ENCODE measurements at regions not wholly inside any gene's neighbourhood (a gene's known extent, or its start where the extent isn't known, plus 50 kb on each side); places are given as distances from the start of the nearest gene placed in this dataset.
"Not testable (repeated sequence)": the region's sequence is repeated elsewhere in the genome, so short reads cannot be mapped to it uniquely, and the experiment has no call there.

- whole genome bisulfite sequencing, 3 donors, result 58 to 70% (median 65%) methylated on average over 4 of the region's 4 CpGs
- no peaks in the 10 kb centered on the region for H3K36me3 ChIP-seq
- no peak for DNase-seq
- TF ChIP-seq EP300 (IDR thresholded peaks at IDR 0.05) (no peak), POLR2A (IDR thresholded peaks at IDR 0.05) (no peak), CTCF (IDR thresholded peaks at IDR 0.05) (no peak)
- H3K4me1 ChIP-seq (ENCODE audit: insufficient read depth), result no peaks in the 10 kb centered on the region
- no peaks in the 10 kb centered on the region for H3K27me3 ChIP-seq
- H3K4me3 ChIP-seq, result no peak overlapping the region
- H3K9me3 ChIP-seq, result no peaks in the 10 kb centered on the region
- intact Hi-C loops (cut with DNase I), result no loop called here
- no peak overlapping the region for H3K27ac ChIP-seq
These were observed 634.4 kb downstream of the GATA3 start for GRCh38 chr10:8688881-8689280.

- Histone ChIP-seq H3K4me1 (ENCODE audit: insufficient read depth) (no peaks in the 10 kb centered on the region), H3K27me3 (no peaks in the 10 kb centered on the region), H3K4me3 (no peak overlapping the region), H3K9me3 (no peaks in the 10 kb centered on the region), H3K36me3 (no peaks in the 10 kb centered on the region), H3K27ac (no peak overlapping the region)
- no peak for DNase-seq
- 47 to 59% (median 48%) methylated on average over 5 of the region's 5 CpGs for WGBS, 3 donors
- TF ChIP-seq EP300 (IDR thresholded peaks at IDR 0.05) (no peak), CTCF (IDR thresholded peaks at IDR 0.05) (no peak), POLR2A (IDR thresholded peaks at IDR 0.05) (no peak)
- intact Hi-C loops (cut with DNase I), result no loop called here
These were observed 637.1 kb downstream of the GATA3 start for GRCh38 chr10:8691498-8692017.

GRCh38 chr10:8693635-8694034 is 639.1 kb downstream of the GATA3 start:
- WGBS, 3 donors, result 40 to 59% (median 48%) methylated on average over 2 of the region's 2 CpGs

GRCh38 chr10:8696746-8697145 is 642.3 kb downstream of the GATA3 start:
- DNase-seq, result no peak
- H3K27ac ChIP-seq, result no peak overlapping the region
- WGBS, 3 donors, result 44 to 56% (median 50%) methylated on average over 6 of the region's 6 CpGs
- intact Hi-C loops (cut with DNase I), result no loop called here
- no peaks in the 10 kb centered on the region for H3K9me3 ChIP-seq
- no peaks in the 10 kb centered on the region for H3K27me3 ChIP-seq
- no peaks in the 10 kb centered on the region for H3K4me1 ChIP-seq (ENCODE audit: insufficient read depth)
- no peaks in the 10 kb centered on the region for H3K36me3 ChIP-seq
- H3K4me3 ChIP-seq, result no peak overlapping the region
- TF ChIP-seq CTCF (IDR thresholded peaks at IDR 0.05), result no peak
- no peak for TF ChIP-seq POLR2A (IDR thresholded peaks at IDR 0.05)
- no peak for TF ChIP-seq EP300 (IDR thresholded peaks at IDR 0.05)

More at GRCh38 chr10:8693635-8694034, 639.1 kb downstream of the GATA3 start:
- H3K9me3 ChIP-seq; H3K4me3 ChIP-seq; DNase-seq; intact Hi-C loops (cut with DNase I); H3K4me1 ChIP-seq (ENCODE audit: insufficient read depth); H3K27ac ChIP-seq; H3K27me3 ChIP-seq; H3K36me3 ChIP-seq: not testable (repeated sequence)

GRCh38 chr10:8700689-8701088 is 646.2 kb downstream of the GATA3 start:
- H3K4me1 ChIP-seq (ENCODE audit: insufficient read depth), result no peaks in the 10 kb centered on the region
- TF ChIP-seq CTCF (IDR thresholded peaks at IDR 0.05), result no peak
- TF ChIP-seq EP300 (IDR thresholded peaks at IDR 0.05), result no peak
- TF ChIP-seq POLR2A (IDR thresholded peaks at IDR 0.05), result no peak
- H3K36me3 ChIP-seq, result no peaks in the 10 kb centered on the region
- H3K9me3 ChIP-seq, result no peaks in the 10 kb centered on the region
- no peak overlapping the region for H3K27ac ChIP-seq
- intact Hi-C loops (cut with DNase I), result no loop called here
- DNase-seq, result no peak
- H3K27me3 ChIP-seq, result no peaks in the 10 kb centered on the region
- H3K4me3 ChIP-seq, result no peak overlapping the region
